GM12878 (cell line): ENCODE measurements at regions not wholly inside any gene's neighbourhood (a gene's known extent, or its start where the extent isn't known, plus 50 kb on each side); places are given as distances from the start of the nearest gene placed in this dataset.

ENCODE experiments used
- ATAC-seq: fragments of 200-7000 bp; cut with Tn5 transposase; 3 replicates; pipeline ENCODE4 v1.9.1; 2020; ENCODE audit warnings: mild to moderate bottlenecking, moderate library complexity
- BruUV-seq: library from RNA; stranded (reverse); fragments of 400-500 nt; replicated peaks from 2 replicates; lab custom pipeline; 2021; lab: Mats Ljungman, UMichigan
- CTCF ChIA-PET: fragments of 300-600 bp; sonication (Branson Sonifier 250); formaldehyde crosslinking; extraction: SDS; loops from one replicate; lab custom pipeline; 2021; ENCODE audit warnings: inconsistent platforms; lab: Yijun Ruan, JAX
- POLR2A ChIA-PET: fragments of 350-600 bp; formaldehyde crosslinking; extraction: SDS; loops from one replicate; lab custom pipeline; 2021; ENCODE audit warnings: inconsistent platforms; lab: Charles Lee
- RAD21 ChIA-PET: fragments of 300-600 bp; sonication (Branson Sonifier 250); formaldehyde crosslinking; loops from one replicate; lab custom pipeline; 2023; ENCODE audit warnings: antibody characterized with exemption; ENCODE audit not compliant: unreplicated experiment; lab: Charles Lee
- SMC1A ChIA-PET: fragments of 300-600 bp; sonication (Branson Sonifier 250); formaldehyde crosslinking; loops from one replicate; lab custom pipeline; 2023; ENCODE audit not compliant: unreplicated experiment, uncharacterized antibody; lab: Charles Lee
- DNase-seq: peaks from one replicate; pipeline ENCODE4 v3.0.0-alpha.2; 2011; ENCODE audit warnings: low read depth, low spot score
- FAIRE-seq: peaks from 3 replicates; lab custom pipeline; 2011; peaks lifted over from hg19 to GRCh38; lab: Jason Lieb, UNC
- H2AFZ ChIP-seq: 2 replicates; pipeline ENCODE4 v1.6.0; 2011; ENCODE audit warnings: low read depth, low read length, control low read depth; ENCODE audit not compliant: control insufficient read depth
- H3K27ac ChIP-seq: 2 replicates; pipeline ENCODE4 v1.5.1; 2011; ENCODE audit warnings: control low read depth; ENCODE audit not compliant: control insufficient read depth, insufficient read depth
- H3K27me3 ChIP-seq, 2 experiments: replicated peaks in 1 of 2; 2 replicates each; pipeline versions ENCODE4 v1.6.0 to v1.6.1; 2011; ENCODE audit warnings: low read length in 1 of 2; ENCODE audit not compliant: control insufficient read depth in 2 of 2, insufficient read depth in 2 of 2
- H3K36me3 ChIP-seq, 2 experiments: 2 replicates each; pipeline ENCODE4 v1.5.1; 2011; ENCODE audit warnings: low read length in 1 of 2; ENCODE audit not compliant: control insufficient read depth in 2 of 2, insufficient read depth in 2 of 2
- H3K4me1 ChIP-seq: 2 replicates; pipeline ENCODE4 v1.6.1; 2011; ENCODE audit warnings: mild to moderate bottlenecking, low read length, moderate library complexity, mixed read lengths; ENCODE audit not compliant: control insufficient read depth, insufficient read depth
- H3K4me2 ChIP-seq: 2 replicates; pipeline ENCODE4 v1.6.0; 2011; ENCODE audit warnings: control low read depth; ENCODE audit not compliant: control insufficient read depth, insufficient read depth
- H3K4me3 ChIP-seq: fragments of 200-600 bp; sonication (generic); 2 replicates; pipeline ENCODE4 v1.5.1; 2016
- H3K79me2 ChIP-seq: 2 replicates; pipeline ENCODE4 v1.6.0; 2011; ENCODE audit warnings: low read length; ENCODE audit not compliant: control insufficient read depth, insufficient read depth
- H3K9ac ChIP-seq: 2 replicates; pipeline ENCODE4 v1.8.0; 2011; ENCODE audit warnings: low read length, control low read depth, mixed read lengths; ENCODE audit not compliant: control insufficient read depth, insufficient read depth
- H3K9me3 ChIP-seq: replicated peaks from 3 replicates; pipeline ENCODE4 v1.5.1; 2011; ENCODE audit warnings: mild to moderate bottlenecking, low read length; ENCODE audit not compliant: control insufficient read depth, insufficient read depth
- H4K20me1 ChIP-seq: 2 replicates; pipeline ENCODE4 v1.6.0; 2011; ENCODE audit not compliant: control insufficient read depth, insufficient read depth
- BMI1 ChIP-seq: fragments of 450-650 bp; IDR thresholded peaks from 2 replicates; pipeline ENCODE4 v1.6.1; 2016; ENCODE audit warnings: mild to moderate bottlenecking, moderate library complexity, borderline replicate concordance
- CBX3 ChIP-seq: fragments of 200-600 bp; sonication (generic); IDR thresholded peaks from 2 replicates; pipeline ENCODE4 v1.6.1; 2016; ENCODE audit warnings: low read depth, borderline replicate concordance
- HDGF ChIP-seq: fragments of 450-650 bp; IDR thresholded peaks from 2 replicates; pipeline ENCODE4 v1.6.1; 2016; ENCODE audit warnings: antibody characterized with exemption
- IKZF2 ChIP-seq, 2 experiments: fragments of 450-650 bp; IDR thresholded peaks; 2 replicates each; pipeline ENCODE4 v1.6.1; 2017; ENCODE audit warnings: mild to moderate bottlenecking in 2 of 2, moderate library complexity in 2 of 2
- IRF3 ChIP-seq: fragments of 450-650 bp; IDR thresholded peaks from 2 replicates; pipeline ENCODE4 v1.6.1; 2014; ENCODE audit warnings: mild to moderate bottlenecking
- JUNB ChIP-seq: IDR thresholded peaks from 2 replicates; pipeline ENCODE4 v1.6.1; 2016; ENCODE audit warnings: antibody characterized with exemption, mild to moderate bottlenecking
- MTA3 ChIP-seq: IDR thresholded peaks from 2 replicates; pipeline ENCODE4 v1.6.1; 2012; ENCODE audit warnings: low read length, inconsistent platforms, borderline replicate concordance
- MXI1 ChIP-seq: fragments of 150-350 bp; IDR thresholded peaks from 2 replicates; pipeline ENCODE4 v1.6.1; 2011; ENCODE audit warnings: low read depth, mild to moderate bottlenecking, inconsistent platforms, low read length, improper control_type of control experiment
- NBN ChIP-seq: fragments of 450-650 bp; IDR thresholded peaks from 2 replicates; pipeline ENCODE4 v1.6.1; 2016
- POLR2AphosphoS2 ChIP-seq: IDR thresholded peaks from 2 replicates; pipeline ENCODE4 v1.6.1; 2011; ENCODE audit warnings: low read depth, mild to moderate bottlenecking, low read length, improper control_type of control experiment, moderate library complexity
- RAD21 ChIP-seq: IDR thresholded peaks from 2 replicates; pipeline ENCODE4 v1.6.1; 2011; ENCODE audit warnings: mild to moderate bottlenecking, low read depth, low read length, moderate library complexity; ENCODE audit not compliant: insufficient read depth
- RB1 ChIP-seq: fragments of 450-650 bp; formaldehyde crosslinking; IDR thresholded peaks from 2 replicates; pipeline ENCODE4 v1.6.1; 2017; ENCODE audit warnings: mild to moderate bottlenecking, borderline replicate concordance
- SIX5 ChIP-seq: IDR thresholded peaks from 2 replicates; pipeline ENCODE4 v1.6.1; 2011; ENCODE audit warnings: mild to moderate bottlenecking, low read depth, low read length, moderate library complexity; ENCODE audit not compliant: severe bottlenecking
- SMC3 ChIP-seq: IDR thresholded peaks from 2 replicates; pipeline ENCODE4 v1.6.1; 2011; ENCODE audit warnings: low read length, improper control_type of control experiment, borderline replicate concordance
- SP1 ChIP-seq: IDR thresholded peaks from one replicate; pipeline ENCODE4 v1.6.1; 2011; ENCODE audit warnings: low read depth, low read length
- TBL1XR1 ChIP-seq: IDR thresholded peaks from 2 replicates; pipeline ENCODE4 v1.6.1; 2012; ENCODE audit warnings: low read depth, low read length, improper control_type of control experiment
- ZBTB4 ChIP-seq: fragments of 450-650 bp; formaldehyde crosslinking; IDR thresholded peaks from 2 replicates; pipeline ENCODE4 v1.4.0; 2022; ENCODE audit warnings: mild to moderate bottlenecking, moderate library complexity
- ZNF217 ChIP-seq: fragments of 450-650 bp; IDR thresholded peaks from 2 replicates; pipeline ENCODE4 v1.6.1; 2017; ENCODE audit warnings: antibody characterized with exemption, mild to moderate bottlenecking
- ZNF687 ChIP-seq: fragments of 450-650 bp; IDR thresholded peaks from 2 replicates; pipeline ENCODE4 v1.6.1; 2017; ENCODE audit warnings: mild to moderate bottlenecking, moderate library complexity
- WGBS: methylation state at CpG from one replicate; pipeline ENCODE4 v1.1.6; 2016; ENCODE audit warnings: low lambda C conversion rate; ENCODE audit not compliant: insufficient replicate concordance, insufficient coverage; ENCODE audit errors: missing lambda C conversion rate; 5-methylcytosine and 5-hydroxymethylcytosine counted together
- in situ Hi-C: fragments of 300-500 bp; cut with MboI; formaldehyde crosslinking; loops from 9 replicates; pipeline ENCODE4 v1.14.3; 2018; ENCODE audit warnings: mixed read lengths
- intact Hi-C: fragments of 100-400 bp; cut with micrococcal nuclease; formaldehyde crosslinking; loops from one replicate; pipeline ENCODE4 v1.14.2; 2022; ENCODE audit not compliant: unreplicated experiment

- no peak overlapping the region for H3K9ac ChIP-seq
- in situ Hi-C loops, result no loop called here
- TF ChIP-seq RAD21 (no peak), HDGF (no peak), ZBTB4 (CRISPR knock-in tag) (no peak), TBL1XR1 (no peak), JUNB (no peak), ZNF217 (no peak), BMI1 (no peak), MXI1 (no peak), CBX3 (no peak), POLR2AphosphoS2 (no peak), IKZF2 (IDR thresholded peaks at IDR 0.05) (no peak), SIX5 (no peak), RB1 (no peak), MTA3 (no peak), IRF3 (no peak), SMC3 (no peak), SP1 (no peak), ZNF687 (no peak), NBN (no peak)
Observed at GRCh38 chr6:87789198-87789899, 87.3 kb upstream of the AKIRIN2 start.

More at GRCh38 chr6:87789198-87789899, 87.3 kb upstream of the AKIRIN2 start:
- Histone ChIP-seq H2AFZ (no peak overlapping the region), H3K27ac (no peak overlapping the region), H4K20me1 (no peaks in the 10 kb centered on the region), H3K4me3 (no peak overlapping the region), H3K79me2 (no peaks in the 10 kb centered on the region), H3K4me1 (peaks cover 19% of the 10 kb centered on the region), H3K27me3 (no peaks in the 10 kb centered on the region), H3K9me3 (no peaks in the 10 kb centered on the region), H3K4me2 (no peak overlapping the region), H3K36me3 (no peaks in the 10 kb centered on the region)
- ChIA-PET POLR2A (no interaction called here), CTCF (no interaction called here), SMC1A (interaction anchor here (0.7 kb wide), 1 partner anchor 26 kb away, joined by 3 read pairs; no protein-coding TSS in a partner anchor), RAD21 (no interaction called here)
- ATAC-seq (no peak), FAIRE-seq (no peak), DNase-seq (no peak)
- intact Hi-C loops, result no loop called here
- BruUV-seq, result no TSS peak
- WGBS, result 78% methylated on average over 2 of the region's 2 CpGs
